ENCODE measurements at regions not wholly inside any gene's neighbourhood (a gene's known extent, or its start where the extent isn't known, plus 50 kb on each side); places are given as distances from the start of the nearest gene placed in this dataset.
A peak's percentile ranks its signal among the peaks of the same experiment; 100 is the strongest.
"Not testable (repeated sequence)": the region's sequence is repeated elsewhere in the genome, so short reads cannot be mapped to it uniquely, and the experiment has no call there.

DNA sequence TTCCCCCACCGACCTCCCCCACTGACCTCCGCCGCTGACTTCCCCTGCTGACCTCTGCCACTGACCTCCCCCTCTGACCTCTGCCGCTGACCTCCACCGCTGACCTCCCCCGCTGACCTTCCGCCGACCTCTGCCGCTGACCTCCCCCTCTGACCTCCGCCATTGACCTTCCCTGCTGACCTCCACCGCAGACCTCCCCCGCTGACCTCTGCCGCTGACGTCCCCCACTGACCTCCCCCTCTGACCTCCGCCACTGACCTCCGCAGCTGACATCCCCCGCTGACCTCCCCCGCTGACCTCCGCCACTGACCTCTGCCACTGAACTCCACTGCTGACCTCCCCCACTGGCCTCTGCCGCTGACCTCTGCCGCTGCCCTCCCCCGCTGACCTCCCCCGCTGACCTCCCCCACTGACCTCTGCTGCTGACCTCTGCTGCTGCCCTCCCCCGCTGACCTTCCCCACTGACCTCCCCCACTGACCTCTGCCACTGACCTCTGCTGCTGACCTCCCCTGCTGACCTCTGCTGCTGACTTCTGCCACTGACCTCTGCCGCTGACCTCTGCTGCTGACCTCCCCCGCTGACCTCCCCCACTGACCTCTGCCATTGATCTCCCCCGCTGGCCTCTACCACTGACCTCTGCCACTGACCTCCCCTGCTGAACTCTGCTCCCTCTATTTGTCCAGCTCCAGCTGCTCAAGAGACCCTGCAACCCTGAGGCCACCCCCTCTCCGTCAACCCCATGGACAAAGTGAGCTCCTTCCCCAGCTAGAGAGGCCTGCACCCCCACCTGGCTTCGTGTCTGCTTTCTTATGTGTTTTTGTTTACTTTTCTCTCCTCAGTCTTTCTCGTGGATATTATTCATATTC, 91.4 kb upstream of the AFDN start:
- no peak for DNase-seq

DNA sequence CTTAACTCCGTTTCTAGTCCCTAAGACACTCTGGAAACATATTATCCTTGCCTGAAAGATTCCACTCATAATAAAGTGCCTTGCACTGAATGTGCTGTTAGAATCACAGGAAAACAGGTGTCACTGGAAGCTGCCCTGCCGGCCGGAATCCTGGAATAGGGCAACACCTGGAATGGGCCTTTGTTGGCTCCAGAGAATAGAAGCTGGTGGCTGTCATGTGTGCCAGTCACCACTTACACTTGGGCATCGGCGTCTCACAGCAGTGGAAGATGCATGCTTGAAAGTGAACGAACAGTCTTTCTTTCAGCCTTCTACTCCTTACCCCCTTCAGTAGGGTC, 90.8 kb upstream of the AFDN start:
- DNase-seq: no peak

DNA sequence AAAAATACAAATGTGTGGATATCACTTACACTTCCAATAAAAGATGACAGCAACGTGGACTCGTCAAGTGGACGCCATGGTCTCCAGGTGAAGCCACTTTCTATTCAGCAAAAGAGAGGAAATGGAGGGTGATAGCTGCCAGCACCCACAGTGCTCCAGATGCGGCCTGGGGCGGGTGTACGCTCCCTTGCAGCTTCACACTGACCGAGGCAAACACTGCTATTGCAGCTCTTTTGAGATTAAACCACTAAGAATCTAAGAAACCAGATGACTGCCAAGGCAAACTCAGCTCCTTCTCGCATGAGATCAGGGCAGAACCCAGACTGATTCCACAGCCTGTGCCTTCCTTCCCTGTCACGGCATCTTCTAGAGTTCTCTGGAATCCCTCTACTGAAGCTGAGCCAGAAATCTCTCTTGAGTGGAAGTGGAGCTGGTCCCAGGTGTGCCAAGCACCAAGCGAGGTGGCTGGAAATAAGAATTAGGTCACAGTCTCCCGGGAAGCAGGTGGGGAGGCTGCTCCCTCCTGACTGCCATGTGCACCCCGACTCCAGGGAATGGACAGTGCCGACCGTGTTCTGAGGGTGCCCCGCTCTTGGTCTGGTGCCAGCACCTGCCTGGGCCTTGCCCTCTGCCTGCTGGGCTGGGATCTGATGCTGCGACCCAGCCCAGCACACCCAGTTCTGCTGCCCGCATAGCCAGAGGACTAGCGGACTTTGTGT, 90.1 kb upstream of the AFDN start:
- no peak for DNase-seq

DNA sequence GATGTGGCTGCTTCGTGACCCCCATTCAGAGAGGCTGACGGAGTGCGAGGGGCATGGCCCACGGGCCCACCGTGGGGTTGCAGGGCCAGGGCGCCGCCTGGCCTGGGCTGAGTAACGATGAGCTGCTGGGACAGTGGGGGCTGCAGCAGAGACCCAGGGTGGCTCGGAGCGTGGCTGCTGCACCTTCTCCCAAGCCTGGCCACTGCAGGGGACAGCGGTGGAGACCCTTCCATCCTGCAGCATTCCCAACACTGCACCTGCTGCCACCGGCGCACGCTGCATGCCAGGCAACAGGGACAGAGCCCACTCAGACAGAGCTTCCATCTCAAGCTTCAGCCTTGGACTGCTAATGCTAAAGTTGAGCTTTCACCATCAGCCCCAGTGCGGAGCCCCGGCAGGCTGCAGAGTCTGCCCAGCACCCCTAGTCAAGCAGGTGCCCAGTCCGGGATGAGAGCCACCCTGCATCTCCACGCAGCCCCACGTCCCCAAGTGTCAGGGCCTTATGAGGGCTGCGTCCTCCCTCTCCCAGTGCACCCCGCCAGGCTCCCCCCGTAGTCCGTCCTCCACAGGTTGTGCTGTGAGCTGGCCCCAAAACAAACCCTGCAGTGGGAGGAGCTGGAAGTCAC, 89.4 kb upstream of the AFDN start:
- DNase-seq: no peak

DNA sequence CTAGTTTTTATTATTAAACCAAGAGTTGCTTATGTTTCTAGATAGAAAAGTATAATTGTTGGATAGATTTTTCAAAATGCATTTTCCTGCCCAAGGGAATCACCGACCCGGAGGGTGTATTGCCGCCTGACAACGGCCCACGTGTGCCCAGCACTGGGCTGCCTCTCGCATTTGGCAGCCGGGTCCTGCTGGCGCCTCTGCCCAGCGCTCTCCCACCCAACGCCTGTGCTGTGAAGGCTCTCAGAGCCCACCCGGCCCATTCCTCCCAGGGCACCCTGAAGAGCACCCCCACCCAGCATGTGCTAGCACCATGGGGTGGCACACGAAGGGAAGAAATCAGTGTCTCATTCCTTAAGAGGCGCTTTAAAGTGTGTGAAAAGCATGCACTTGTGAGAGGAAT, 88.3 kb upstream of the AFDN start:
- DNase-seq: no peak

DNA sequence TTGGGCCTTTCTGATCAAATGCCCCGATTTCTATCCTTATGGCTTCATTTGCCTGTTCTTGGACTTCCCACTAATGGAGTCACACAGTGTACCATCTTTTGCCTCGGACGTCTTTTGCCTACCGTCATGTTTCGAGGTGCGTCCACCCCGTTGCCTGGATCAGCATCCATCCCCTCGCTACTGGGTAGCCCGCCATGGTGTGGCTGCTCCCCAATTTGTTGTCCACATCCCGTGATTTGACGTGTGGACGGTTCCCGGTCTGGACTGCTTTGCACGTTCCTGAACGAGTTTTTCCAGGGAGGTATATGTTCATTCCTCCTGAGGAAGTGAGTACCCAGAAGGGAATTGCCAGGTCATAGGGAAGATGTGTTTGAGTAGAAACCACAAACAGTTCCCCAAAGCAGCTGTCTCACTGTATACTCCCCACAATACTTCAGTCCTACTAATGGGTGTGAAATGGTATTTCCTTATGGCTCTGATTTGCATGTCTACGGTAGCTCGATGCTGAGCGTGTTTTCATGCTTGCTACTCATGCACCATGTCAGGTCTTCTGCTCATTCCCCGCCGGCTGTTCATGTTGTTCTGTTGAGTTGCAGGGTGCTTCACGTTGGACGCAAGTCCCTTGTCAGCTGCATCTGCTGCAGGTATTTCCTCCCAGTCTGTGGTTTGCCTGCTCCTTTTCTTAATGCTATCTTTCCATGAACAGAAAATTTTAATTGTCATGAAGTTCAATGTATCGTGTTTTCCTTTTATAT, 86.8 kb upstream of the AFDN start:
- DNase-seq: no peak

DNA sequence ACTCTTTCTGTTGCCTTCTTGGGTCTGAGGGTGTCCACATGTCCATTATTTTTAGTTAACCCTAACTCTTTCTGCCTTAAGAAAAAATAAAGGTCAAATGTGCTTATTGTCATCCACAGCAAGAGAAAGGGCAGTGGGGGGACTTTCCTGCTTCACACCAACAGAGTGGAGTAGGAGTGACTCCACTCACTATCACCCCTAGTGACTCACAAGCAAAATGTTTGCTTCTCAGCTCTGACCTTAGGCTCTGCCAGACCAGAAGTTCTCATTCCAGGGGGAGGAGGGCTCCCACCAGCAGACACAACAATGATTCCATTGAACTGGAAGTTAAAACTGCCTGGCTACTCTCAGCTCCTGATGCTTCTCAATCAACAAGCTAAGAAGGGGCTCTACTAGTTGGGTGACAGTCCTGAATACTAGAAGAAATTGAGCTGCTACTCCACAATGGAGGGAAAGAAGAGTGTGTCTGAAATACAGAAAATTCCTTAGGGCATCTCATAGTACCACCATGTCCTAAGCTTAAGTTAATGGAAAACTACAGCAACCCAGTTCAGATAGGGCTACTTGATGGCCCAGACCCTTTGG, 83.9 kb upstream of the AFDN start:
- DNase-seq: no peak

DNA sequence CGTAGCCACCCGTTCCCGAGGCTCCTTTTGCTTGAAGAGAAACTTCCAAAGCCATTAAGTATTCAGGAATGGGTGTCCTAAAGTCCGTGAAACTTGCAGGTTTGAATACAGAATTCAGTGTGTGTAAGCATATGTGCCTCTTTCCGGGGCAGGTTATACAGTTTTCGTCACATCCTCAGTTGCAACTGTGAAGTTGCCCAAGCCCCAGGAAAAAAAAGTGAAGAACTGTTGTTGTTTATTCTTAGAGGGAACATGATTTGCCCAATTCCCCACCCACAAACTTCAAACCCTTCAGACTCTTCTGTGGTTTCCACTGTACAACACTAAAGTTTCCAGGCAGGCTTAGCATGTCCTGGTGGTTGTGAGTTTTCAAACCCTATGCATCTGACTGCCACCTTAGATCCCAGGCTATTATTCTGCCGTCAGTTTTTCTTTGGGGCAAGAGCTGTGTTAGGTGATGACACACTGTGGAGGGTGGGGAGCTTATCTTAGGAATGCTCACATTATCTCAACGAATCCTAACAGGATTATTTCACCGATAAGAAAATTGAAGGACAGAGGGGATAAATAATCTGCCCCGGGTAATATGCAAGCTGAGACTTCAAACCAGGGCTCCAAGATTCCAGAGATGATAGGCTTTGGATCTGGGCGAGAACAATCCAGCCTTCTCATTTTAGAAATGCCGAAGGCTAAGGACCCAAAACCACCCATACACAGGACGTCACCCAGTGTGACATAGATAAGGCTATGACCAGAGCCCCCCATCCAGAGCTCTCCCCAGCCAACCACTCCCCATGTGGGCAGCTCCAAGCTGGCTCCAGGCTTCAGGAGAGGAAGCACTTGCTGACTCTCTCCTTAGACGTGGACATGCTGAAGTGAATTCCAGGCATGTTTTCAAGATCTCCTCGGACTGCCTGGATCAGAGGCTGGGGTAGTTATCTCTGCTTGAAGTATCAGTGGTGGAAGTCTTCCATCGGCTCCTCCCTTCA, 81.7 kb upstream of the AFDN start:
- DNase-seq: no peak

DNA sequence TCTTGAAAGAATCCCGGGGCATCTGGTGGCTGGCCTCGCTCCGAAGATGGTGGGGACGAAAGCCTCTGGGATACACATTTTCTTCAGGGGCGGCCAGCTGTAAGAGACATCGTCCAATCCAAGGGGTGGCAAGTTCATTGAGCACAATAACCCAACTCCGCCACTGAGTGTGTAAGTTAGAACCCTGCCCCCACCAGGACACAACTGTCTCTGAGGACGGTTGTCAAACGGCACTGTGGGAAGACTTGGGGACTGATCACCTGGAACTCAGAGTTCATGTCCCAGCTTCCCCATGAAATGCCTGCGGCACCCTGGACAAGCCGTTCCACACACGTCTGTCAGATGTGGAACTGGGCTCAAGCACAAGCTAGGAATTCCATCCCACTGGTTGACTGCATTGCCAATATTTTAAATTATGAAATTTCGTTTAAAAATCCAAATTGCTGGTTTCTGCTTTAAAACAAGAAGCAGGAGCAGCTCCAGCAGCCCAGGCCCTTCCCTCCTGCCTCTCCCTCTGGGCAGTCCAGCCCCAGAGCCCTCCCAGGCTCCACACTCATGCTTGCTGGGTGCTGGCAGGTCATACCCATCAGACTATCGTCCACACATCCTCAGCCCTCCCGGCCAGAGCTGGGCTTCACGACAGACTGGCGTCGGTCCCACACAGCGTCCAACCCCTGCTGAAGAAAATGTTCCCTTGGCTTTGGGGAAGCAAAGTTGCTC, 80.9 kb upstream of the AFDN start:
- peak; percentile 5 for DNase-seq

DNA sequence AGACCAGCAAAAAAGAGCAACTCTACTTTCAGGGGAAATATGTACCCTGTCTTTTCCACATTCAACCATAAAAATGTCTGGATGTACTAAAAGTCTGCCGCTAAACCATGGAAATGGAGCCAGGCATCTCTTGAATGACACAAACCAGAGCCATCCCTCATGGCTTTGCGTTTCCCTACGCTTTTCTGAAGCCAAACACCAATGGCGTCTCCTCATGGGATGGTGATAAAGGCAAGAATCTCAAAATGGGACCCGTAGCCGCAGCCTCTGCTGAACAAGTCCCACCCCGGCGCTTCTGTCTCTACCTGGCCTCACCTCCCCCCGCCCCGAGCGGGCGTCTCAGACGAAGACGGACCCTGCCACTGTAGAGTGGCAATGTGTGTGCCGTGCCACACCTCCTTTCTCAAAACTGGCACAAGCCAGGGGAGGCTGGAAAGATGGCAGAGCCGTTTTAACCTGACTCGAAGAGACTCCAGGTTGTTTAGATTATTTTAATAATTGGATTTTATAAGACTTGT, 80.3 kb upstream of the AFDN start:
- DNase-seq: peak; percentile 45

DNA sequence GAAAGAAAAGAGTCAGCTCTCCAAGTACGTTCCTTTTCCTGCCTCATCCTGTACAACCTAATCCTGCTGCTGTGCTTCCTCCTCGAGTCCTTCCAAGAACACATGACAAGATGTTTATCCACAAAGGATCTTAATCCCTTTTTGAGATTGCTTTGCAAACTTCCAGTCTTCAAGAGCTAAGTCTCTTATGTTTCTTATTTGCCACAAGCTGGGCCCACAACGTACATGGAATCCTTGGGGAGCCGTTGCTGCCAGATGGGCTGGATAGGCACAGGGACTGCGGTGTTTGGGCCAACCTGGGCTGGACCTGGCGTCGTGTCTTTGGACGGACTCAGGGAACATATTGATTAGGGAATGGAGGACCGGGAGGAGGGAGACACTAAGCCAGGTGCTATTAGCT, 79.7 kb upstream of the AFDN start:
- peak; percentile 73 for DNase-seq

DNA sequence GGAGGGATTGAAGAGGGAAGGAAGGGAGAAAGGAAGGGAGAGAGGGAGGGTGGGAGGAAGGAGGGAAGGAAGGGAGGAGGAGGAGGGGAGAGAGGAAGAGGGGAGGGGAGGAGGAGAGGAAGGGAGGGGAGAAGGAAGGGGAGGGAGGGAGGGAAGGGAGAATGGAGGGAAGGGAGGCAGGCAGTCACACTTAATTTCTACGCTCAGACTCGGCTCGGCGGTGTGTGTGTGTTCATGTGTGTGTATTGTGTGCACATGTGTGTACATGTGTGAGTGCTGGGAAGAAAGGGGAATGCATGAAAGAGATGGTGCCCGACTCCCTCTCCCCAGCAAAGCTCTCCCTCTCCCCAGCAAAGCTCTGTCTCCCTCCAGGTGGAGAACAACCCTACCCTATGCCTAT, 79.1 kb upstream of the AFDN start:
- no peak for DNase-seq

DNA sequence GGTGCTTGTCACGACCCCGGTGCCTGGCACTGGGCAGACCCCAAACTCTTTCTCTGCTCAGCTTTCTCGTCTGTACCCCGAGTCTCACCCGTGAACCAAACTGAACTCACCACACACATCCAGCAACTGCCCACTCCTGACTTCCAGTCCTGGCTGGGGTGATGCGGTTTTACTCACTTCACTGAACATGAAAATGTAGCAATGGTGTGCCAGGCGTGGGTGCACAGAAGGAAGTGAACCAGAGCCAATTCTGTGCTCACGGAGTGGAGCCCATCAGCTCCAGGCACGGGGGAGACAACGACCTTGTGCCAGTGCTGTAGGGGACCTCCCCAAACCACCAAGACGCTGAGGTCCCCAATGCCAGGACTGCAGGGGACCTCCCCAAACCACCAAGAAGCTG, 78.7 kb upstream of the AFDN start:
- DNase-seq: no peak

DNA sequence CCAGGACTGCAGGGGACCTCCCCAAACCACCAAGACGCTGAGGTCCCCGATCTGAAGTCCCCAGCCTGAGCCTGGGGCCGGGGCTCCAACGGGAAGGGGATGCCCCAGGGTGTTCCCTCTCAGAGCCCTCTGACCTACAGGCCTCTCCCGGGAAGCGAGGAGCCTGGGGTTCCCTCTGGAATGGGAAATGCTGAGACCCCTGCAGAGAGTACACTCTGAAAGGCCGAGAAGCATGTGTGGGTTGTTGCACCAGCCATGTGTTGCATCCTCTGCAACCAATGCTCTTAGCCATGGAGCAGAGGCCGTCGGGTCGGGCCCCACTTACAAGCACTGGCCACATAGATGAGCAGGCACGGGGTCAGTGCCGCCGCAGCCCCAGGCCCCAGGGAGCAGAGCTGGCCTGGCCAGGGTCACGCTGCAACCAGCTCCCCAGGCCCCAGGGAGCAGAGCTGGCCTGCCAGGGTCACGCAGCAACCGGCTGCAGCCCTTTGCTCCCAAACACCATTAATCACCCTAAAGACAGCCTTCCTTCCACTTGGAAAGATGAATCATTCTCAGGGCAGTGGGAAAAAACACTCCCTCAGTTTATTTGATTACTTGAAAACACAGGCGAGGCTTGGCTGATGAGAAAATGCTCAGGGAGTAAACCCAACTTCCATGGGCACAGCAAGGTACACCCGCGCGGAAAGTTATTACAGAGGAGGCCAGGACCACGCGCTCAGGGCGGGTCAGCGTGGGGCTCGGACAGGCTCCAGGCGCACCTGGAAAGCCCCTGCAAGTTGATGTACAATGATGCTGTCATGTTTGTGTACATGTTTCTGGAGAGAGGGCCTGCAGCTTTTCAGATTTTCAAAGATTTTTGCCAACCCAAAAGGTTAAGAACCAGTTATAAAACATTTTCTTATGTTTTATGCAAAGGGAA, 78.0 kb upstream of the AFDN start:
- DNase-seq: no peak

DNA sequence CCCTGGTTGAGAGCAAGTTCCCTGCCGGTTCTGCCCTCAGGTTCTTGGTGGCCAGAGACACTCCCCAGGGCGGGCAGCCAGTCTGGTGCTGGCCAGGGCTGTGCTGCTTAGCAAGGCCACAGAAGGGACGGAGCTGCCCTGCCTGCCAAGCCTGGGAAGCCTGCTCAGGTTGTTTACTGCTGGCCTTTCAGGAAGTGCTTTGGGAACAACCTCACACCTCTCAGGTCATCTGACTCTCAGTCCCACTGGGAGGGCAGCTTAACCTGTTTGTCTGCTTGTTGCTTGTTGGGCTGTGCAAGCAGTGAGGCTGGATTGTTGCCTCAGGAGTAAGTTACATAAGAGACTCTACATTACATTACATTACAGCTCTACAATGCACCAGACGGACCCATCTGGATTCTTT, 75.8 kb upstream of the AFDN start:
- peak; percentile 56 for DNase-seq

DNA sequence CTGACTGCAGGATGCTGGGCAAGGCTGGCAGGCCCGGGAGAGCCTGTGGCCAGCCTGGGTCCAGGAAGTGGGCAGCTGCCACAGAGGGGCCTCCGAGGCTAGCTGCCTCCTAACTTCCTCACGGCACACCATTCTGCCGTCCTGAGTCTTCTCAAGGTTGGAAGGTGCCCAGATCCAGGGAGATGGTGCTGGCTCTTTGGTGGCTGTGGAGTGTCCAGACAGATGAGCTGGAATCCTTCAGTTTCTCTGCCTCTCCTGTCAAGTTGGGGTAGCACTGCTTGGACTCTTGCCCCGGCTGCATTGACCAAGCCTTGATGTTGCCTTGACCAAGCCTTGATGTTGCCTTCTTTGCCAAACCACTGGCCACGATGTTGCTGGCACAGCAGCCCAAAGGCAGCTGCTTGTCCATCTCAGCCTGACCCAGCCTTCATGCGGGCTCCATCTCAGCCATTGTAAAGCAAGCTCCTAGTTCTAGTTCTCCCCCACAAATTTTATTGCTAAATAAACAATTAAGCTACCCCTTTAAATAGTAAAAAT, 75.1 kb upstream of the AFDN start:
- no peak for DNase-seq

DNA sequence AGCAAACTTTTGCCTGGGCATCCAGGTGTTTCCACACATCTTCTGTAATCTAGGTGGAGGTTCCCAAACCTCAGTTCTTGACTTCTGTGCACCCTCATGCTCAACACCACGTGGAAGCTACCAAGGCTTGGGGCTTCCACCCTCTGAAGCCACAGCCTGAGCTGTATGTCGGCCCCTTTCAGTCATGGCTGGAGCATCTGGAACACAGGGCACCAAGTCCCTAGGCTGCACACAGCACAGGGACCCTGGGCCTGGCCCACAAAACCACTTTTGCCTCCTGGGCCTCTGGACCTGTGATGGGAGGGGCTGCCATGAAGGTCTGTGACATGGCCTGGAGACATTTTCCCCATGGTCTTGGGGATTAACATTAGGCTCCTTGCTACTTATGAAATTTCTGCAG, 73.4 kb upstream of the AFDN start:
- DNase-seq: not testable (repeated sequence)

DNA sequence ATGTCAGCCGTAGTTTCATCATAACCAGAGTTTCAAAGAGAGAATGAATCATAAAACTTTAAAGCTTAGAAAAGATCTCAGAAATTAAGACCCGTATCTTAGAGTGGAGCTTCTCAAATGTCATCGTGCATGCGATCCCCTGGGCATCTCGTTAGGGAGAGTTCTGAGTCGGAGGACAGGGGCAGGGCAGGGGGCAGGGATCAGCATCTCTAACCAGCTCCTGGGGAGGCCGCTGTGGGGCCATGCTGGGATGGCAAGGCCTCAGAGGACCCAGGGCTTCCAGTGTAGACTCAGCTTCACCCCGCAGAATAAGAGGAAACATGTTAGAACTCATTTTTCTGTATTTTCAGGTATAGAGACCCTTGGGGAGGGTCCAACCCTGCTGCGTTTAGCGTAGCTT, 72.0 kb upstream of the AFDN start:
- no peak for DNase-seq

DNA sequence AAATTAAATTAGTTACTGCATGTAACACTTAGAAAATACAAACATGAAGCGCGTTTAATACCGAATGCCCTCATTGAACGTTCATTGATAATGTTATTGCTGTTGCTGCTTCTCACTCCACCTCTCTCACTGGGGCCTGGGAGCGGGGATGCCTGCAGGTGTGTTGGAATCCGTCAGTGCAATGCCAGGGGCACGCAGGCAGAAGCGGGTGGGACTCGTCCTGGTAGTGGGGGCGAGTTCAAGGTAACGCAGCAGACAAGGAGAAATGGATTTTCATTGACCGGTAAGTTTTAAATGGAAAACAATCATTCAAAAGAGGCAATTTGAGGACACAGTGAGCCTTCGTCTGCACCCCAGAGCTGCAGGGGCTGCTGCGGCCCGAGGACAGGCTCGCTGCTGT, 71.2 kb upstream of the AFDN start:
- no peak for DNase-seq
